GM12865 (cell line): ENCODE measurements at regions not wholly inside any gene's neighbourhood (a gene's known extent, or its start where the extent isn't known, plus 50 kb on each side); places are given as distances from the start of the nearest gene placed in this dataset.
"Not testable (repeated sequence)": the region's sequence is repeated elsewhere in the genome, so short reads cannot be mapped to it uniquely, and the experiment has no call there.

ENCODE experiments used
- DNase-seq: peaks from one replicate; pipeline ENCODE4 v3.0.0; 2010; ENCODE audit warnings: low read depth
- H3K4me3 ChIP-seq: 2 replicates; pipeline ENCODE4 v1.5.1; 2011; ENCODE audit warnings: mild to moderate bottlenecking, low read depth, low read length, control low read depth
- CTCF ChIP-seq: IDR thresholded peaks from 2 replicates; pipeline ENCODE4 v1.5.1; 2011; ENCODE audit warnings: low read length, control low read depth, low read depth, inconsistent platforms; ENCODE audit not compliant: insufficient read depth; ENCODE audit errors: missing control alignments

GRCh38 chr21:38637161-38637560 lies 138.9 kb upstream of the ERG start:
- H3K4me3 ChIP-seq = no peak overlapping the region
- no peak for TF ChIP-seq CTCF

GRCh38 chr21:38639571-38640354 lies 141.5 kb upstream of the ERG start:
- no peak overlapping the region for H3K4me3 ChIP-seq
- DNase-seq = no peak
- TF ChIP-seq CTCF = no peak

More at GRCh38 chr21:38637161-38637560, 138.9 kb upstream of the ERG start:
- DNase-seq = no peak

GRCh38 chr21:38640355-38640742 lies 142.1 kb upstream of the ERG start:
- not testable (repeated sequence) for H3K4me3 ChIP-seq, DNase-seq

GRCh38 chr21:38643404-38644023 lies 145.2 kb upstream of the ERG start:
- no peak for TF ChIP-seq CTCF
- no peak for DNase-seq
- H3K4me3 ChIP-seq = no peak overlapping the region

- DNase-seq = no peak
- H3K4me3 ChIP-seq = no peak overlapping the region
- TF ChIP-seq CTCF = no peak
Measured at GRCh38 chr21:38645282-38645681, 147.0 kb upstream of the ERG start.

- no peak for TF ChIP-seq CTCF
- H3K4me3 ChIP-seq = no peak overlapping the region
- no peak for DNase-seq
Measured at GRCh38 chr21:38646213-38646837, 148.0 kb upstream of the ERG start.

GRCh38 chr21:38649120-38649519 lies 150.8 kb upstream of the ERG start:
- DNase-seq = no peak
- H3K4me3 ChIP-seq = no peak overlapping the region
- TF ChIP-seq CTCF = no peak
